ENCODE measurements at regions not wholly inside any gene's neighbourhood (a gene's known extent, or its start where the extent isn't known, plus 50 kb on each side); places are given as distances from the start of the nearest gene placed in this dataset.
"Not testable (repeated sequence)": the region's sequence is repeated elsewhere in the genome, so short reads cannot be mapped to it uniquely, and the experiment has no call there.

- H3K4me3 ChIP-seq: no peak overlapping the region
- 72 to 73% methylated on average over 27 of the region's 27 CpGs for WGBS, 2 donors
- no peak for TF ChIP-seq EP300 (IDR thresholded peaks at IDR 0.05)
- TF ChIP-seq POLR2A (IDR thresholded peaks at IDR 0.05): no peak
- TF ChIP-seq CTCF (IDR thresholded peaks at IDR 0.05): no peak
- H3K27ac ChIP-seq: no peak overlapping the region
- no peaks in the 10 kb centered on the region for H3K4me1 ChIP-seq
- peaks cover 0 to 14% (median 0%) of the 10 kb centered on the region in 4 donors for H3K9me3 ChIP-seq
- H3K27me3 ChIP-seq: no peaks in the 10 kb centered on the region
- no peaks in the 10 kb centered on the region for H3K36me3 ChIP-seq
- no peak for DNase-seq (ENCODE audit: low spot score in 2 of 2)
Measured at GRCh38 chr20:29326376-29327070, 1930.9 kb upstream of the DEFB115 start.

GRCh38 chr20:29327600-29328420 is 1929.7 kb upstream of the DEFB115 start:
- not testable (repeated sequence) for H3K4me1 ChIP-seq; H3K36me3 ChIP-seq; H3K27me3 ChIP-seq; DNase-seq (ENCODE audit: low spot score in 2 of 2); H3K4me3 ChIP-seq; H3K27ac ChIP-seq
- H3K9me3 ChIP-seq: peaks cover 0 to 23% (median 0%) of the 10 kb centered on the region in 4 donors
- WGBS, 2 donors: 43 to 53% methylated on average over 33 of the region's 33 CpGs

- H3K27me3 ChIP-seq; H3K4me3 ChIP-seq; H3K27ac ChIP-seq; H3K36me3 ChIP-seq; H3K4me1 ChIP-seq; DNase-seq (ENCODE audit: low spot score in 2 of 2): not testable (repeated sequence)
- H3K9me3 ChIP-seq: peaks cover 0 to 33% (median 1%) of the 10 kb centered on the region in 4 donors
- 52 to 56% methylated on average over 10 of the region's 10 CpGs for WGBS, 2 donors
Measured at GRCh38 chr20:29330429-29331115, 1926.9 kb upstream of the DEFB115 start.

GRCh38 chr20:29349836-29350235 is 1907.6 kb upstream of the DEFB115 start:
- no peaks in the 10 kb centered on the region for H3K27me3 ChIP-seq
- 72 to 77% methylated on average over 14 of the region's 14 CpGs for WGBS, 2 donors
- no peak for DNase-seq (ENCODE audit: low spot score in 2 of 2)
- no peaks in the 10 kb centered on the region for H3K36me3 ChIP-seq
- TF ChIP-seq EP300 (IDR thresholded peaks at IDR 0.05) (no peak), CTCF (IDR thresholded peaks at IDR 0.05) (no peak), POLR2A (IDR thresholded peaks at IDR 0.05) (no peak)
- H3K4me1 ChIP-seq: no peaks in the 10 kb centered on the region
- no peaks in the 10 kb centered on the region for H3K9me3 ChIP-seq
- H3K27ac ChIP-seq: no peak overlapping the region
- no peak overlapping the region for H3K4me3 ChIP-seq

GRCh38 chr20:29375937-29376336 is 1881.5 kb upstream of the DEFB115 start:
- H3K36me3 ChIP-seq; H3K4me1 ChIP-seq; H3K27ac ChIP-seq; DNase-seq (ENCODE audit: low spot score in 2 of 2); H3K27me3 ChIP-seq; H3K4me3 ChIP-seq: not testable (repeated sequence)
- WGBS, 2 donors: 44 to 52% methylated on average over 2 of the region's 2 CpGs
- peaks cover 0 to 42% (median 0%) of the 10 kb centered on the region in 4 donors for H3K9me3 ChIP-seq

GRCh38 chr20:29392853-29393252 is 1864.6 kb upstream of the DEFB115 start:
- not testable (repeated sequence) for H3K4me3 ChIP-seq; H3K36me3 ChIP-seq; H3K27ac ChIP-seq; H3K27me3 ChIP-seq; H3K9me3 ChIP-seq; H3K4me1 ChIP-seq; DNase-seq (ENCODE audit: low spot score in 2 of 2)
- WGBS, 2 donors: 51 to 65% methylated on average over 9 of the region's 9 CpGs

Data from tibial nerve (tissue), 4 donors.